Calu3 (cell line): ENCODE measurements at regions not wholly inside any gene's neighbourhood (a gene's known extent, or its start where the extent isn't known, plus 50 kb on each side); places are given as distances from the start of the nearest gene placed in this dataset.

Experiments
- BruUV-seq: library from RNA; stranded (reverse); fragments of 400-500 nt; replicated peaks from 2 replicates; lab custom pipeline; 2021; lab: Mats Ljungman, UMichigan
- CTCF ChIA-PET: fragments of 300-600 bp; sonication (Branson Sonifier 250); formaldehyde crosslinking; loops from one replicate; lab custom pipeline; 2022; ENCODE audit warnings: antibody characterized with exemption; lab: Charles Lee
- DNase-seq: peaks from one replicate; pipeline ENCODE4 v3.0.0; 2022
- H3K27ac Mint-ChIP-seq: one replicate; pipeline ENCODE4 v1.8.0; 2022; ENCODE audit warnings: mixed read lengths; ENCODE audit not compliant: unreplicated experiment
- H3K27me3 Mint-ChIP-seq: one replicate; pipeline ENCODE4 v1.8.0; 2022; ENCODE audit warnings: mixed read lengths; ENCODE audit not compliant: unreplicated experiment
- H3K36me3 Mint-ChIP-seq: one replicate; pipeline ENCODE4 v1.8.0; 2022; ENCODE audit warnings: mild to moderate bottlenecking, moderate library complexity, mixed read lengths; ENCODE audit not compliant: insufficient read depth, unreplicated experiment
- H3K4me1 Mint-ChIP-seq: one replicate; pipeline ENCODE4 v1.8.0; 2022; ENCODE audit warnings: mild to moderate bottlenecking, low read depth, mixed read lengths; ENCODE audit not compliant: unreplicated experiment
- H3K4me3 Mint-ChIP-seq: one replicate; pipeline ENCODE4 v1.8.0; 2022; ENCODE audit warnings: mild to moderate bottlenecking, low read depth, moderate library complexity, mixed read lengths; ENCODE audit not compliant: unreplicated experiment
- H3K9me3 Mint-ChIP-seq: one replicate; pipeline ENCODE4 v1.8.0; 2022; ENCODE audit warnings: low read depth, mixed read lengths; ENCODE audit not compliant: unreplicated experiment
- intact Hi-C: fragments of 100-400 bp; cut with micrococcal nuclease; formaldehyde crosslinking; loops from one replicate; pipeline ENCODE4 v1.10.0; 2022; ENCODE audit not compliant: unreplicated experiment
- TF ChIP-seq, protein P1 (sequence below): fragments of 200-600 bp; IDR thresholded peaks from one replicate; pipeline ENCODE4 v1.8.0; 2022; ENCODE audit warnings: antibody characterized with exemption; ENCODE audit not compliant: unreplicated experiment

DNA sequence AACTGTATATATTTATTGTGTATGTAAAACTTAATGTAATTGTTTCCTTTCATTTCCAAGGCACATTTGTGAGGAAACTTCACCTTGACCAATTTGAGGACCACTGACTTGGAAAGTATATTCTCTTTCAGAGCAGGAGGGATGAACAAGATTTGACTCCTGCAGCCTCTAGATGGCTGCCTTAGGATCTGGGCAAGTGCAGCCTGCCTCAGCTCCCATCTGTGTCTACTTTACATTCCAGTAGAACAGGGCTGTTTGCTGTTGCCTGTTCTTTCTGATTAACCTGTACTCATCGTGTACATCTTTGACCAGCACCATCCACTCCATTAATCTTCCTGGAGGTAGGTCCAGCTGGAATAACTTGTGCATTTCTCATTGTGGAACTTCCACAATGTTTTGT lies 312.8 kb downstream of the HLX start:
- CTCF ChIA-PET = interaction anchor here (0.6 kb wide), 1 partner anchor 1118 kb away, joined by 6 read pairs; no protein-coding TSS in a partner anchor

DNA sequence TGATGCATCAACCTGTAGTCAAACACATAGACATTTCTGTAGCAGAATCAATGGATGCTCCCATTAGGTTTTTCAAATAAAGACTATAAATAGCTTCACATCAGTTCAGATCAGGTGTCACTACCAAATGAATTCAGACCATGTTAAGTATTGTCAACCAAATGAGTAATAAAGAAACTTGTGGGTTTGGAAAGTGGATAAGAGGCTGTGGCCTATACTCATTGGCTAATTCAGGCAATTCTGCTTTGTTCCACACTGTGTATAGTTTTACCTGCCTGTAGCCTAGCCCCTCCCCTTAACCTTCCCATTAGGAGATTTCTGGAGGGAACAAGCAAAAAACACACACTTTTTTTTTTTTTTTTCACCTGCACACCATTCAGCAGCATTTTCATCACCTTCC lies 321.2 kb downstream of the HLX start:
- Mint-ChIP-seq H3K4me3 (no peak overlapping the region), H3K36me3 (no peaks in the 10 kb centered on the region), H3K9me3 (peaks cover 12% of the 10 kb centered on the region), H3K27ac (no peak overlapping the region), H3K27me3 (no peaks in the 10 kb centered on the region), H3K4me1 (no peaks in the 10 kb centered on the region)
- no TSS peak for BruUV-seq
- TF ChIP-seq, protein P1, sequence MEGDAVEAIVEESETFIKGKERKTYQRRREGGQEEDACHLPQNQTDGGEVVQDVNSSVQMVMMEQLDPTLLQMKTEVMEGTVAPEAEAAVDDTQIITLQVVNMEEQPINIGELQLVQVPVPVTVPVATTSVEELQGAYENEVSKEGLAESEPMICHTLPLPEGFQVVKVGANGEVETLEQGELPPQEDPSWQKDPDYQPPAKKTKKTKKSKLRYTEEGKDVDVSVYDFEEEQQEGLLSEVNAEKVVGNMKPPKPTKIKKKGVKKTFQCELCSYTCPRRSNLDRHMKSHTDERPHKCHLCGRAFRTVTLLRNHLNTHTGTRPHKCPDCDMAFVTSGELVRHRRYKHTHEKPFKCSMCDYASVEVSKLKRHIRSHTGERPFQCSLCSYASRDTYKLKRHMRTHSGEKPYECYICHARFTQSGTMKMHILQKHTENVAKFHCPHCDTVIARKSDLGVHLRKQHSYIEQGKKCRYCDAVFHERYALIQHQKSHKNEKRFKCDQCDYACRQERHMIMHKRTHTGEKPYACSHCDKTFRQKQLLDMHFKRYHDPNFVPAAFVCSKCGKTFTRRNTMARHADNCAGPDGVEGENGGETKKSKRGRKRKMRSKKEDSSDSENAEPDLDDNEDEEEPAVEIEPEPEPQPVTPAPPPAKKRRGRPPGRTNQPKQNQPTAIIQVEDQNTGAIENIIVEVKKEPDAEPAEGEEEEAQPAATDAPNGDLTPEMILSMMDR = no peak
- intact Hi-C loops = loop anchor here (5.0 kb wide), 3 partner anchors 208 to 388 kb away; no protein-coding TSS in a partner anchor
- CTCF ChIA-PET = interaction anchor here (0.5 kb wide), 1 partner anchor 333 kb away, joined by 4 read pairs; no protein-coding TSS in a partner anchor
- no peak for DNase-seq

More for the DNA sequence above, 312.8 kb downstream of the HLX start:
- BruUV-seq = no TSS peak
- Mint-ChIP-seq H3K9me3 (peaks cover 6% of the 10 kb centered on the region), H3K36me3 (no peaks in the 10 kb centered on the region), H3K4me1 (no peaks in the 10 kb centered on the region), H3K4me3 (no peak overlapping the region), H3K27me3 (no peaks in the 10 kb centered on the region), H3K27ac (no peak overlapping the region)
- intact Hi-C loops = no loop called here
- DNase-seq = no peak
- TF ChIP-seq, protein P1 = no peak

DNA sequence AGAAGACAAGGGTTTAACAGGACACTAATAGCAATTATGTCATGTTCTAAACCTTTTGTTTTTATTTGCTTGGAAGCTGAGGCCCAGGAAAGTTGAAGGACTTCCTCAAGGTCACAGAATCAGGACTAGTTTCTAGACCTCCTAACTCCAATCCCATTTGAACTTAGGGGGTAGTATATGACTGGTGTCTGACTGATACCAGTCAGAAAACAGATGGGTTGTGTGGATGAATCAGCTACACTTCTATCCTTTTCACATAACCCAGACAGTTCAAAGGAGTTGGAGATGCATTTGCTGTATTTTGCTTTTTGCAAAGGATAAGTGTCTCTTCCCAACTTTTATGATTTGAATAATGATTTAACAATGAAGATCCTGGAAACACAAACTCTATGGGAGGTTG lies 322.5 kb downstream of the HLX start:
- TF ChIP-seq, protein P1 = no peak
- H3K4me1 Mint-ChIP-seq = no peaks in the 10 kb centered on the region
- no TSS peak for BruUV-seq
- H3K27me3 Mint-ChIP-seq = no peaks in the 10 kb centered on the region
- H3K4me3 Mint-ChIP-seq = no peak overlapping the region
- H3K27ac Mint-ChIP-seq = no peak overlapping the region
- intact Hi-C loops = loop anchor here (5.0 kb wide), 3 partner anchors 209 to 389 kb away; no protein-coding TSS in a partner anchor
- no peak for DNase-seq
- CTCF ChIA-PET = interaction anchor here (3.4 kb wide), 1 partner anchor 293 kb away, joined by 21 read pairs; no protein-coding TSS in a partner anchor
- no peaks in the 10 kb centered on the region for H3K36me3 Mint-ChIP-seq
- peaks cover 6% of the 10 kb centered on the region for H3K9me3 Mint-ChIP-seq

DNA sequence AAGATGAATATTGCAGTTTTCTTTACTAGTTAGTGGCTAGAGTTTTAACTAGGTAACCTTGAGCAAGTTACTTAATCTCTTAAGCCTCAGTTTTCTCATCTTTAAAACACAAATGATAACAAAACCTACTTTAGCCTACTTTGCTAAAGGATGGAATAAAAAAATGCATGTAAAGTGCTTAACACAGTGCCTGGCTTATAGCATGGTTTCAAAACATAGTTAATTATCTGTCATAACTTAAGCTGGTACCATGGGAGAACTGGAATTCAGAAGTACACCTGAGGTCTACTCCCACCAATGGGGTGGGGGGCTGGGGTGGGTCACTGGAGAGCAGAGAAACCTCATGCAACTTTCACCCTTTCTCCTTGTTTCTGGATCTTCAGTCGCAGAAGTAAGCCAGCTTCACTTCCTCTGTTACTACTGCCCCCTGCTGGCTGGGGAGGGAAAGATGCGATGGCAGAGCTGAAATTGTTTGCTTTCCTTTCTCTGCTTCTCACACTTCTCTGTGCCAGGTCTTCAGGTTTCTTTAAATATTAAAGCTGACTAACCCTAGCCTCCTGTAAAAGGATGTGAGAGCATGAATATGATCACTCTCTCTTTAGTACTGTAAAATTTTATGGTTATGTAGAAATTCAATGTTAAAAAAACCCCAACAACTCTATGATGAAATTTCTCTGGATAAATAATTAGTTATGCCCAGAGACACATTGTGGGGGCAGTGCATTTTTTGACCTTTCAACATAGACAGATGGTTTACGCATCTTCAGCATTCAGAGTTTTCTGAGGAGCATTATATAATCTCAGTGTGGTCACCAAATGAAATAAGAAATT lies 324.2 kb downstream of the HLX start:
- Mint-ChIP-seq H3K27ac (no peak overlapping the region), H3K4me3 (no peak overlapping the region), H3K9me3 (peaks cover 2% of the 10 kb centered on the region), H3K4me1 (no peaks in the 10 kb centered on the region), H3K36me3 (no peaks in the 10 kb centered on the region), H3K27me3 (no peaks in the 10 kb centered on the region)
- TF ChIP-seq, protein P1 = peak; percentile 86
- no TSS peak for BruUV-seq
- peak; percentile 90 for DNase-seq
- intact Hi-C loops = loop anchor here (1.0 to 5.0 kb wide), 6 partner anchors 211 to 391 kb away; partner anchors contain the start of gene HLX
- CTCF ChIA-PET = interaction anchor here (0.9 to 3.4 kb wide), 8 partner anchors 11 to 329 kb away, joined by 3 to 21 read pairs (median 4); no protein-coding TSS in a partner anchor
